Natural killer cell treated with Interleukin-12 subunit alpha and Interleukin-12 subunit beta and Interleukin-15 and Interleukin-18, amount 100 ng/mL, for 72 hours (primary cell): ENCODE measurements at regions not wholly inside any gene's neighbourhood (a gene's known extent, or its start where the extent isn't known, plus 50 kb on each side); places are given as distances from the start of the nearest gene placed in this dataset.

Experiments
- ATAC-seq, 2 donors: fragments of 150-1000 bp; cut with Tn5 transposase in 1 of 2; sonication (Bioruptor Pico), chemical (Tn5 transposase) in 1 of 2; 2 replicates each; pipeline ENCODE4 v1.10.0; 2021
- DNase-seq: peaks from one replicate; pipeline ENCODE4 v3.0.0; 2022; ENCODE audit warnings: low spot score
- H3K27ac Mint-ChIP-seq, 2 donors: 1 replicate in 1 of 2; 2 replicates in 1 of 2; pipeline ENCODE4 v1.8.0; 2022; ENCODE audit warnings: mixed read lengths in 2 of 2, mild to moderate bottlenecking in 1 of 2, moderate library complexity in 1 of 2
- H3K27me3 Mint-ChIP-seq, 2 donors: 1 replicate in 1 of 2; 2 replicates in 1 of 2; pipeline ENCODE4 v1.8.0; 2022; ENCODE audit warnings: mixed read lengths in 2 of 2
- H3K36me3 Mint-ChIP-seq: one replicate; pipeline ENCODE4 v1.8.0; 2022; ENCODE audit warnings: mixed read lengths
- H3K4me1 Mint-ChIP-seq, 2 donors: 1 replicate in 1 of 2; 2 replicates in 1 of 2; pipeline ENCODE4 v1.8.0; 2022; ENCODE audit warnings: low read depth in 2 of 2, mixed read lengths in 2 of 2, mild to moderate bottlenecking in 1 of 2
- H3K4me3 Mint-ChIP-seq: one replicate; pipeline ENCODE4 v1.8.0; 2022; ENCODE audit warnings: mixed read lengths
- H3K9me3 Mint-ChIP-seq: 2 replicates; pipeline ENCODE4 v1.8.0; 2022; ENCODE audit warnings: mixed read lengths

- H3K4me1 Mint-ChIP-seq = no peaks in the 10 kb centered on the region
- H3K27ac Mint-ChIP-seq = no peak overlapping the region
- no peaks in the 10 kb centered on the region for H3K9me3 Mint-ChIP-seq
- no peak for DNase-seq
- ATAC-seq = no peak
- H3K36me3 Mint-ChIP-seq = no peaks in the 10 kb centered on the region
- H3K27me3 Mint-ChIP-seq = peaks cover 7 to 14% of the 10 kb centered on the region in 2 donors
- no peak overlapping the region for H3K4me3 Mint-ChIP-seq
These were observed 77.6 kb downstream of the RIPK4 start for GRCh38 chr21:41689289-41689583.

GRCh38 chr21:41687633-41688032, 79.2 kb downstream of the RIPK4 start:
- Mint-ChIP-seq H3K27ac (no peak overlapping the region), H3K36me3 (no peaks in the 10 kb centered on the region), H3K4me1 (no peaks in the 10 kb centered on the region), H3K4me3 (no peak overlapping the region), H3K9me3 (no peaks in the 10 kb centered on the region), H3K27me3 (peaks cover 0 to 8% of the 10 kb centered on the region in 2 donors)
- DNase-seq (no peak), ATAC-seq (no peak)

GRCh38 chr21:41686664-41687063, 80.2 kb downstream of the RIPK4 start:
- Mint-ChIP-seq H3K27me3 (peaks cover 0 to 2% of the 10 kb centered on the region in 2 donors), H3K9me3 (no peaks in the 10 kb centered on the region), H3K4me3 (no peak overlapping the region), H3K27ac (no peak overlapping the region), H3K36me3 (no peaks in the 10 kb centered on the region), H3K4me1 (no peaks in the 10 kb centered on the region)
- no peak for DNase-seq
- no peak for ATAC-seq

GRCh38 chr21:41685511-41686149, 81.2 kb downstream of the RIPK4 start:
- ATAC-seq (peak in 1 of 2 donors; percentile 27), DNase-seq (no peak)
- no peak overlapping the region for H3K4me3 Mint-ChIP-seq
- H3K27me3 Mint-ChIP-seq = peaks cover 0 to 2% of the 10 kb centered on the region in 2 donors
- no peaks in the 10 kb centered on the region for H3K4me1 Mint-ChIP-seq
- H3K36me3 Mint-ChIP-seq = no peaks in the 10 kb centered on the region
- H3K27ac Mint-ChIP-seq = no peak overlapping the region
- no peaks in the 10 kb centered on the region for H3K9me3 Mint-ChIP-seq

GRCh38 chr21:41684381-41685245, 82.2 kb downstream of the RIPK4 start:
- Mint-ChIP-seq H3K27ac (no peak overlapping the region), H3K4me1 (no peaks in the 10 kb centered on the region), H3K4me3 (no peak overlapping the region), H3K27me3 (peaks cover 0 to 2% of the 10 kb centered on the region in 2 donors), H3K36me3 (no peaks in the 10 kb centered on the region), H3K9me3 (no peaks in the 10 kb centered on the region)
- ATAC-seq (no peak), DNase-seq (no peak)

- Mint-ChIP-seq H3K27ac (no peak overlapping the region), H3K9me3 (no peaks in the 10 kb centered on the region), H3K4me1 (no peaks in the 10 kb centered on the region), H3K4me3 (no peak overlapping the region), H3K27me3 (peaks cover 0 to 2% of the 10 kb centered on the region in 2 donors), H3K36me3 (no peaks in the 10 kb centered on the region)
- ATAC-seq = no peak
- no peak for DNase-seq
These were observed 83.0 kb downstream of the RIPK4 start for GRCh38 chr21:41683815-41684214.

GRCh38 chr21:41682719-41683179, 84.1 kb downstream of the RIPK4 start:
- no peak overlapping the region for H3K4me3 Mint-ChIP-seq
- H3K36me3 Mint-ChIP-seq = no peaks in the 10 kb centered on the region
- peaks cover 0 to 2% of the 10 kb centered on the region in 2 donors for H3K27me3 Mint-ChIP-seq
- ATAC-seq (no peak), DNase-seq (no peak)
- no peaks in the 10 kb centered on the region for H3K4me1 Mint-ChIP-seq
- H3K27ac Mint-ChIP-seq = no peak overlapping the region
- H3K9me3 Mint-ChIP-seq = no peaks in the 10 kb centered on the region

GRCh38 chr21:41681939-41682718, 84.7 kb downstream of the RIPK4 start:
- Mint-ChIP-seq H3K9me3 (no peaks in the 10 kb centered on the region), H3K27ac (no peak overlapping the region), H3K4me1 (no peaks in the 10 kb centered on the region), H3K4me3 (no peak overlapping the region), H3K36me3 (no peaks in the 10 kb centered on the region), H3K27me3 (peaks cover 0 to 7% of the 10 kb centered on the region in 2 donors)
- DNase-seq (no peak), ATAC-seq (peak in 1 of 2 donors; percentile 16)

- Mint-ChIP-seq H3K36me3 (no peaks in the 10 kb centered on the region), H3K4me1 (no peaks in the 10 kb centered on the region), H3K27me3 (peaks cover 0 to 6% of the 10 kb centered on the region in 2 donors), H3K9me3 (no peaks in the 10 kb centered on the region), H3K4me3 (no peak overlapping the region), H3K27ac (no peak overlapping the region)
- DNase-seq (no peak), ATAC-seq (no peak)
These were observed 85.5 kb downstream of the RIPK4 start for GRCh38 chr21:41681348-41681801.

- H3K36me3 Mint-ChIP-seq = no peaks in the 10 kb centered on the region
- ATAC-seq (no peak), DNase-seq (no peak)
- no peak overlapping the region for H3K4me3 Mint-ChIP-seq
- no peaks in the 10 kb centered on the region for H3K9me3 Mint-ChIP-seq
- H3K27me3 Mint-ChIP-seq = peaks cover 0 to 4% of the 10 kb centered on the region in 2 donors
- H3K4me1 Mint-ChIP-seq = no peaks in the 10 kb centered on the region
- no peak overlapping the region for H3K27ac Mint-ChIP-seq
These were observed 86.2 kb downstream of the RIPK4 start for GRCh38 chr21:41680444-41681347.

GRCh38 chr21:41678924-41679318, 87.9 kb downstream of the RIPK4 start:
- Mint-ChIP-seq H3K36me3 (no peaks in the 10 kb centered on the region), H3K9me3 (no peaks in the 10 kb centered on the region), H3K27ac (no peak overlapping the region)

GRCh38 chr21:41678016-41678923, 88.6 kb downstream of the RIPK4 start:
- Mint-ChIP-seq H3K4me1 (no peaks in the 10 kb centered on the region), H3K36me3 (no peaks in the 10 kb centered on the region), H3K27me3 (peaks cover 0 to 4% of the 10 kb centered on the region in 2 donors), H3K9me3 (no peaks in the 10 kb centered on the region), H3K27ac (no peak overlapping the region), H3K4me3 (no peak overlapping the region)
- no peak for ATAC-seq
- DNase-seq = no peak

More at GRCh38 chr21:41678924-41679318, 87.9 kb downstream of the RIPK4 start:
- Mint-ChIP-seq H3K27me3 (peaks cover 0 to 4% of the 10 kb centered on the region in 2 donors), H3K4me3 (no peak overlapping the region), H3K4me1 (no peaks in the 10 kb centered on the region)
- DNase-seq = no peak
- peak in 1 of 2 donors; percentile 41 for ATAC-seq
